ENCODE measurements at regions not wholly inside any gene's neighbourhood (a gene's known extent, or its start where the extent isn't known, plus 50 kb on each side); places are given as distances from the start of the nearest gene placed in this dataset.

DNA sequence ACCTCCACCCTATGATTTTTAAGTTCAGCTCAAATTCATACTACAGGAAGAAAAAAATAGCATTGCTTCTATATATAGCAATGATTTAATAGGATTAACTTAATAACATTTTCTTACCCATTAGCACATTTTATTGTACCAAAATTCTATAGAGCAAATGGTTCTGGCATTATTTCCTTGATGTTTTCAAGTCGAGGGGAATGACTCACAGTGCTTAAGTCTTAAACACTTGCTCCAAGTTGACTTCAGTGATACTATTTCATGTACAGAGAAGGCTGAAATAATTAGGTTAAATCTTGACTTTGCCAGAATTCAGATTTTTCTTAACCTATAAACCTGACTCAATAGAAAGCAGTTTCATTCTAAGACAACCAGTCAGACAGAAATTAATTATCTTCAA is 1133.8 kb downstream of the SORCS3 start:
- Histone ChIP-seq H3K4me2 (ENCODE audit: insufficient read depth, low read length) (no peak overlapping the region), H3K9me3 (ENCODE audit: low read depth, low read length) (peaks cover 2% of the 10 kb centered on the region), H3K4me3 (ENCODE audit: insufficient read depth, low read length) (no peak overlapping the region), H3K79me2 (ENCODE audit: insufficient read depth, low read length) (no peaks in the 10 kb centered on the region), H4K20me1 (ENCODE audit: insufficient read depth, low read length) (no peaks in the 10 kb centered on the region), H3K36me3 (ENCODE audit: insufficient read depth, low read length) (no peaks in the 10 kb centered on the region), H3K27ac (ENCODE audit: low read depth, low read length) (no peak overlapping the region), H2AFZ (ENCODE audit: low read length) (no peak overlapping the region), H3K4me1 (ENCODE audit: insufficient read depth, low read length) (no peaks in the 10 kb centered on the region), H3K27me3 (ENCODE audit: insufficient read depth, low read length) (no peaks in the 10 kb centered on the region)
- no peak for DNase-seq (ENCODE audit: insufficient read length, low spot score, missing footprints)
- no peak for TF ChIP-seq CTCF (IDR thresholded peaks at IDR 0.05; ENCODE audit: extremely low read depth, low read depth, low read length)

DNA sequence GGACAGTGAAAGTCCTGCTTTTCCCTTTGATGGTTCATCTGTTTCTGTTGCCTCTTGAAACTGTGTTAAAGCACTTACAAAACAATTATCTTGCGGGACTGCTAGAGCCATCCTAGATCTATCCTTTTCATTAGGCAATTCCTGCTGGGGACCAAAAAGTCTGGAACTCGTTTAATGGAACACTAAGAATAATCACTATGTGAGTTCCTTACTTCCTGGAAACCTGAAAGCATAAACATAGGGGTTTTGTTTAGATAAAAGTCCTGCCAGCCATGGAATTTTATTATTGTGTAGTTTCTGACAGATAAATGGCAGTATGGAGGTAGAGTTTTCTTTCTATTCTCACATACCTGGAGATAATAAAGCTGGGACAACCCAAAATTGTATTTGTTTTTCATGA is 1133.3 kb downstream of the SORCS3 start:
- no peak for TF ChIP-seq CTCF (IDR thresholded peaks at IDR 0.05; ENCODE audit: extremely low read depth, low read depth, low read length)
- Histone ChIP-seq H3K4me3 (ENCODE audit: insufficient read depth, low read length) (no peak overlapping the region), H3K4me2 (ENCODE audit: insufficient read depth, low read length) (no peak overlapping the region), H2AFZ (ENCODE audit: low read length) (no peak overlapping the region), H3K27me3 (ENCODE audit: insufficient read depth, low read length) (no peaks in the 10 kb centered on the region), H4K20me1 (ENCODE audit: insufficient read depth, low read length) (no peaks in the 10 kb centered on the region), H3K79me2 (ENCODE audit: insufficient read depth, low read length) (no peaks in the 10 kb centered on the region), H3K27ac (ENCODE audit: low read depth, low read length) (no peak overlapping the region), H3K36me3 (ENCODE audit: insufficient read depth, low read length) (no peaks in the 10 kb centered on the region), H3K4me1 (ENCODE audit: insufficient read depth, low read length) (no peaks in the 10 kb centered on the region), H3K9me3 (ENCODE audit: low read depth, low read length) (peaks cover 2% of the 10 kb centered on the region)
- no peak for DNase-seq (ENCODE audit: insufficient read length, low spot score, missing footprints)

GRCh38 chr10:105770524-105771212 is 1129.6 kb downstream of the SORCS3 start:
- Histone ChIP-seq H4K20me1 (ENCODE audit: insufficient read depth, low read length) (no peaks in the 10 kb centered on the region), H3K36me3 (ENCODE audit: insufficient read depth, low read length) (no peaks in the 10 kb centered on the region), H3K79me2 (ENCODE audit: insufficient read depth, low read length) (no peaks in the 10 kb centered on the region), H3K4me1 (ENCODE audit: insufficient read depth, low read length) (no peaks in the 10 kb centered on the region), H3K27me3 (ENCODE audit: insufficient read depth, low read length) (no peaks in the 10 kb centered on the region), H3K9me3 (ENCODE audit: low read depth, low read length) (peaks cover 2% of the 10 kb centered on the region), H3K4me2 (ENCODE audit: insufficient read depth, low read length) (no peak overlapping the region), H2AFZ (ENCODE audit: low read length) (no peak overlapping the region), H3K27ac (ENCODE audit: low read depth, low read length) (no peak overlapping the region), H3K4me3 (ENCODE audit: insufficient read depth, low read length) (no peak overlapping the region)
- TF ChIP-seq CTCF (IDR thresholded peaks at IDR 0.05; ENCODE audit: extremely low read depth, low read depth, low read length) = no peak
- DNase-seq (ENCODE audit: insufficient read length, low spot score, missing footprints) = no peak

DNA sequence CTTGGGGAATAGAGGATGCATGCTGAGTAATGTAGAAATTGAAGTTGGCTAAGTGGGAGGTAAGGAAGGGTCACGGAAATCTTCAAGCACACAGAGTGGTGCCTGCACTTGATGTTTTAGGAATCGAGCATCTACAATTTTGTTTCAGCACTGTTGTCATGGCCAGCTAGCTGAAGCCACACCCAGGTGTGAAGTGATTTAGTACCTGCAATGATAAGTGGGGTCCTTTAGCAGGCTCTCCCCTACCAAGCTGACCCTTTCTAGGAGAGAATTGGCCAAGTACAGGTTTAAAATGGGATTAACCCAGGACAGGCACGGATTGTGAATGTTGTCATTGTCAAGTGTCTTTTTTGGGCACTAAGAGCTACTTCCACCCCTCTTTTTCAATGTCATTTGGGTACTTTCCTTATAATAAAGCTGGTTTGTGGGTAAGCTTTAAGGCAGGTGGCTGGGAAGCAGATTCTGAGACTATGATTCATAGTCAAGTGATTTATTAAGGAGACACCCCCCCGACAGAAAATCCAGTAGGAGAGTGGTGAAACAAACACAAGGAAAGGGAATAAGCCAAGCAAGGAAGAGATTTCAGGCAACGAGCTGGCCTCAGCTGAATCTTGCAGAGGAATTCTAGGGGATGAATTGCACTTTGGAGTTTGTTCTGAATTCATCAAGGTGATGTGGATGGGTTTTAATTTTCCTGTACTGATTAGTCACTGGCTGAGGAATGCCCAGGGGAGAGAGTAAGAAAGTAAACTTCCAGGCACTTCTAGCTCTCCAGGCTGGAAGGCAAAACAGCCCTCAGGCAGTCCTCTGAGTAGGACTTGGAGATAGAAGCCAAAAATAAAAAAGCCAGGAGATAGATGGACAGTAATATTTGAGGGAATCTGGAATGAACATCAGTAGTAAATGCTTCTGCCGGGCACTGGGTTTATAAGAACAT is 1128.4 kb downstream of the SORCS3 start:
- H4K20me1 ChIP-seq (ENCODE audit: insufficient read depth, low read length) = no peaks in the 10 kb centered on the region

More for the DNA sequence above, 1128.4 kb downstream of the SORCS3 start:
- no peak overlapping the region for H2AFZ ChIP-seq (ENCODE audit: low read length)
- peaks cover 2% of the 10 kb centered on the region for H3K9me3 ChIP-seq (ENCODE audit: low read depth, low read length)
- H3K36me3 ChIP-seq (ENCODE audit: insufficient read depth, low read length) = no peaks in the 10 kb centered on the region
- no peak overlapping the region for H3K27ac ChIP-seq (ENCODE audit: low read depth, low read length)
- H3K4me1 ChIP-seq (ENCODE audit: insufficient read depth, low read length) = no peaks in the 10 kb centered on the region
- no peaks in the 10 kb centered on the region for H3K27me3 ChIP-seq (ENCODE audit: insufficient read depth, low read length)
- no peak for TF ChIP-seq CTCF (IDR thresholded peaks at IDR 0.05; ENCODE audit: extremely low read depth, low read depth, low read length)
- no peak for DNase-seq (ENCODE audit: insufficient read length, low spot score, missing footprints)
- H3K79me2 ChIP-seq (ENCODE audit: insufficient read depth, low read length) = no peaks in the 10 kb centered on the region
- no peak overlapping the region for H3K4me2 ChIP-seq (ENCODE audit: insufficient read depth, low read length)
- no peak overlapping the region for H3K4me3 ChIP-seq (ENCODE audit: insufficient read depth, low read length)
